Erythroblast (primary cell): ENCODE measurements at regions not wholly inside any gene's neighbourhood (a gene's known extent, or its start where the extent isn't known, plus 50 kb on each side); places are given as distances from the start of the nearest gene placed in this dataset.

ENCODE experiments used
- GATA1 ChIP-seq: IDR thresholded peaks from 2 replicates; pipeline ENCODE4 v1.6.1; 2011; ENCODE audit warnings: low read depth, mild to moderate bottlenecking, control low read depth, low read length, moderate library complexity
- POLR2A ChIP-seq: IDR thresholded peaks from 2 replicates; pipeline ENCODE4 v1.6.1; 2011; ENCODE audit warnings: mild to moderate bottlenecking, low read length

DNA sequence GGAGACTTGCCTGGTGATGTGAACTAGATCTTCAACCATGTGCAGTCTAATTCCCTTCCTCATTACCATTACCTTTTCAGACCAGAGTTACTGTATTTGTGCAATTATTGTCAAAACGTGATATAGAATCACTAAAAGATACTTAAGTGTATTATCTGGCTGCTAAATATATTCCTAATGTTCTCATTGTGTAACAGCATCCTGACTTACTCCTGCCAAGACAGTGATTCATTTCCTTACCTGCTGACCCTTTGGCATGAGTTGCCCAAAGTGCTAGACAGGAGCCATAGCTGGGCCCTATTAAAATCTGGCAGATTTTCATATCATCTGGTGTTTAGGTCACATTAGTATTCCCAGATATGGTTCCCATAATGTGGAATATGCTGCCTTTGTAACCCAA, 598.3 kb upstream of the CAMK1G start:
- TF ChIP-seq POLR2A (no peak), GATA1 (no peak)
